ENCODE measurements at regions not wholly inside any gene's neighbourhood (a gene's known extent, or its start where the extent isn't known, plus 50 kb on each side); places are given as distances from the start of the nearest gene placed in this dataset.

DNA sequence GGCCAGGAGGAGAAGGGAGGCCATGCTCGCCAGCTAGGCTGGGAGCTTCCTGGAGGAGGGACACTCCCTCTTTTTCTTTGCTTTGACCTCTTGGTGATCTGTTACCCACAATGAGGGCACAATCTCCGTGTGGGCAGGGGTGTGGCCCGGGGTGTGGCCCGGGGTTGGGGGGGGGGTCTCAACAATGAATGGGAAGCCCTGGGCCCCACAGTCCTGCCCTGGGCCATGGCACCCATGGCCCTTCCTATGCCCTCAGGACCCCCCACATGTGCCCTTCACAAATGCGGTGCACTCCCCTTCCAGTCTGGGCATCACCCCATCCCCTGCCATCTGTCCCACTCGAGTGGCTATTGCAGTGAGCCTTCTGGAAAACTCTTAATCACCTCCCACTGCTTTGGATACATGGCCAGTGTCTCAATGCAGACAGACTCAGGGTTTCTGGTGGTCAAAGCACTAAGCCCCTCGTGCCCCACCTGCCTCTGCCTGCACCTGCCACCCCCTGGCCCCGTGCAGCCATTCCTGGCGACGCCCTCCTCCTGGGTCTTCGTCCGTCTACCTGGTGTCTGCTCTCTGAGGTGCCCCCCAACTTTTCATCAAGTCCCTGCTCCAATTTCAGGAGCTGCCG lies 611.3 kb downstream of the TBC1D22A start:
- no peak for DNase-seq

DNA sequence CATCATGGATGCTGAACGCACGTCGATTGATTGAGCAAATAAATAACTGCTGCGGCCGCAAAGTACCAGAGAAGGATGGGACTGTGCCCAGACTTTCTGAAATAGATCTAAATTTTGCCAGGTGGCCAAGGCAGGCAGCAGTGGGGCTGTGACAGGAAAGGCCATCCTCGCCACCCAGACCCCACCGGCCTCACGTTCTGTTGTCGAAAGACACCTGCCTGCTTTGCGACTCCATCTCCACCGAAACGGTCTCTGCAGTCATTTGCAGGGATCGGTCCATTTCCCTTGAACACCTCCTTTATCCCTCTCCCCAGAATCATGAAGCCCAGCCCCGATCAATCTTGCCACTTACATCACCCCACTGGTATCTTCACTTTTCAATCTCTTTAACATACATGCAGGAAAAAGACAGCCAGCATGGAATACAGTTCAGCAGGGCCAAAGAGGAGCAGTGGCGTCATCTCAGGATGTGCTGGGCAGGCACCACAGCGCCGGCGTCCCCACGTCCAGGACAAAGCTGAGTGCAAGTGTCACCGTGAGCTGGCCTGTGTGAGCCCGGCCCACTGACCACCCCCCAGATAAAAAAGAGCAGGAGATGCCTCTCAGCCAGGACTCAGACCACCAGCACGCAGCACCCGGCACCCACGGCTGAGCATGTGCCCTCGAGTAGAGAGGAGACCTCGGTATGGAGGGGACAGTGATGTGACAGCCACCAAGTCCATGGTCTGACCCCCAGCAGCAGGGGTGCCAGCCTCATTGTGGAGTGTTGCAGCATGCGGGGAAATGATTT lies 610.3 kb downstream of the TBC1D22A start:
- no peak for DNase-seq

- no peak for DNase-seq
Observed at GRCh38 chr22:47372111-47372581, 609.7 kb downstream of the TBC1D22A start.

GRCh38 chr22:47371263-47372090 lies 609.0 kb downstream of the TBC1D22A start:
- DNase-seq = no peak

DNA sequence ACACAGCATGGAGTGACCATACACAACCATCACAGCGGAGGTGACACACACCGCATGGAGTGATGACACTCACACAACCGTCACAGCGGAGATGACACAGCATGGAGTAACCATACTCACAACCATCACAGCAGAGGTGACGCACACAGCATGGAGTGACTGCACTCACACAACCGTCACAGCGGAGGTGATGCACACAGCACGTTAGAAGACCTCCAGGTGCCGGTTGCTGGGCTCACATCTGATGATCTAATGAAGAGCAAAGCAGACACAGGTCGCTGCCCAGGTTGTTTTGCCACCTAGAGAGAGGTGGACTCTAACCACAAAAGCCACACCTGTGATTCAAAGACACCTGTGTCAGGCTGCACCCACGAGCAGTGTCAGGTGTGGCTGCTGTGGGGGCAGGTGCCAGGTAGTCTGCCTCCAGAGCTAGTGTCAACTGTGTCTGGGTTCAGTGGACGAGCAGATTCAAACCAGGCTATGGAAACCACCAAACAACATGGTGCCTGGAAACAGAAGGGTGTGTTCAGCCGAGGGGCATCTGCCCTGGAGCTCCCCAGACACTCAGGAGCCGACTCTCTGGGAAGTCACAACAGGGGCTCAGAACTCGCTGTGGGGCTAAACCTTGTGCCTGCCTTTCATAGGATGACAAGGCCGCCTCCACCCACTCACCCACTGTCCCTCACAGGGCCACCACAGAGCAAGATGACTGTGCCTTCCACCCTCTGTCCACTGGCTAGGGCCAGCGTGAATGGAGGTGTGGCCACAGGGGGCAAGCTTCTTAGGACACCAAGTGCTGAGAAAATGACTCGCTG lies 608.2 kb downstream of the TBC1D22A start:
- no peak for DNase-seq

DNA sequence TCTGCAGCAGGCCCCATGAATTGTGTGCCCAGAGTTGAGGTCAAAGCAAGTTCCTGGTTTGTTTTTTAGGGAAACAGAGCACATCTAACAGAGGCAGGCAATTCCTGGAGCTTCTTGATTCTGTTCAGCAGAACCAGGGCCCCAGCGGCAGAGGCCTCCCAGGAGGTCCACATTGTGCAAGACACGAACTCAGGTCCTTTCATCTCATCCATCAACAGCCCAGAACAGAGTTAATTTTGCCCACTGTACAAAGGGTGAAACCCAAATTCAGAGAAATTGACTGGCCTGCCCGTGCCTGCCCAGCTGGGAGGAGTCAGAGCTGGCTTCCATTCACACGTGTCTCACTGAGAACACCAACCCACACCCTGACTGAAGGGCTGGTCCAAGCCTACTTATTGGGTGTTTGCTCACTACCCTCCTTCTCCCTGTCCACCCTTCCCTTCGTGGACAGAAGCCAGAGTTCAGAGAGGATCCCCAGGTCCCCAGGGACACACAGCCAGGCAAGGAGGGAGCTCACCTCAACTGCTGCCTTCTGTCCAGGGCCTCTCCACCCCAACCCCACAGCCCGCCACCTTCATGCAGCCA lies 607.1 kb downstream of the TBC1D22A start:
- no peak for DNase-seq

- no peak for DNase-seq
Observed at GRCh38 chr22:47369020-47369419, 606.6 kb downstream of the TBC1D22A start.

GRCh38 chr22:47367993-47368945 lies 605.8 kb downstream of the TBC1D22A start:
- no peak for DNase-seq

GRCh38 chr22:47367107-47367690 lies 604.7 kb downstream of the TBC1D22A start:
- DNase-seq = no peak

GRCh38 chr22:47366026-47366767 lies 603.7 kb downstream of the TBC1D22A start:
- no peak for DNase-seq

DNA sequence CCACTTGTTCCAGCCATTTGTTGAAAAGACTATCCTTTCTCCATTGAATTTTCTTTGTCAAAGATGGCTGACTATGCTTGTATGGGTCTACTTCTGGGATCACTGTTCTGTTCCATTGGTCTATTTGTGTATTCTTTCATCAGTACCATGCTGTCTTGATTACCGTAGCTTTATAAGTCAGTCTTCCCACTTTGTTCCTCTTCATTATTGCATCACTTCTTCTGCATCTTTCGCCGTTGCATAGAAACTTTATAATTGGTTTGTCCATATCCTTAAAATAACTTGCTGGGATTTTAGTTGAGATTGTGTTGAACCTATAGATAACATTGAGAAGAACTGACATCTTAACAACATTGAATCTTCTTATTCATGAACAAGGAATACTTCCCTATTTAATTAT lies 598.8 kb downstream of the TBC1D22A start:
- DNase-seq = no peak

DNA sequence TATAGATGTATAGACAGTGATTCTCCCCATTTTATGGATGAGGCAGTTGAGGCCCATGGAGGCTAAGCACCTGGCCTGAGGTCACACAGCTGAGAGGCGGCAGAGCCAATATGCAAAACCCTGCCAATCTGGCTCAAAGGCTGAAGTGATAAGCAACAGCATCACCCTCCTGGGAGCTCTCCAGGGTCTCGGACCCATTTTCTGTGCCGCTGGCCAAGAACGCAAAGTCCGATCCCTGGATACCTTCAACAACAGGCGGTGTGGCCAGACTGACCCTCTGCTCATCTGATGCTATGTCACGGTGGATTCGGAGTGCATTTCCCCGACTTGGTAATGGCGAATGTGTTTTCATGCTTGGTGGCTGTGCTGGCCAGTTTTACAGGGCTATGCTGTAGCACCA lies 595.0 kb downstream of the TBC1D22A start:
- DNase-seq = no peak

DNA sequence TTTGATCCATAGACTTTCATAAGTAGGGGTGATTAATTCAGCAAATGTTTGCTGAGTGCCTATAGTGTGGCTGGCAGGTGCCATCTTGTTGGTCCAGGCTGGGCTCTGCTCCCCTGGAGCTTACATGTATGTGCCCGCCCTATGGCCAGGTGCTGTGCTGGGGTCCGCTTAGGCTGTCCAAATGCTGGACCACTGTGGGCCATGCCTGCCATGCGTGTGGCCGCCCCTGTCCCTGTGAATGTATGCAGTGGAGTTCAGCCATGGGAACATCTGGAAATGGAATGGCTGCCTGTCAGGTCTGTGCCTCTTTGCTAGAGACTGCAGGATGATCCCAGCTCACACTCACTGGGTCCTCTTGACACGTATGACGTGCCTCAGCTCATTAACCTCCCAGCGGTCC lies 594.6 kb downstream of the TBC1D22A start:
- no peak for DNase-seq

DNA sequence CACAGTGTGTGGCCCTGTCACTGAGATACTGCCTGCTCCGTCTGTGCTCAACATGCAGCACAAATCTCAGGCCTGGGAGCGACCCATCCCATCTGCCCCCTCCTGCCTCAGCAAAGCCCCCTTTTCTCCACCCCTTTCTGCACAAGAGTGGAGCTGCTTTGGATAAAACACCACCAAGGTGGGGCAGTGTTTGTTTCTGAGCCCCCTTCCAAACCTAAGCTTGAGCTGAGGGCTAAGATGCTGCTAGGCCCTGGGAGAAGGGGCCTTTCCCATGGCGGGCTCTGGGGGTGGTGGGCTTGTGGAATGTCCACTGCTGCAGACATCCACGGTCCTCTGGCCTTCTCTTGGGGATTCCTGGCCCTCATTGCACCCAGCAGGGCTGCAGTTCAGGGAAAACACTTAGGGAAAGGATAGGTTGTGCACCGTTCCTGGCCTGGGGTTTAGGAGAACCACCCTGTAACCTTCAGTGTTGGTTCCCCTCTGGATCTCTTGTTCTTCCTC lies 594.1 kb downstream of the TBC1D22A start:
- DNase-seq = no peak

- DNase-seq = no peak
Observed at GRCh38 chr22:47355776-47356510, 593.5 kb downstream of the TBC1D22A start.

DNA sequence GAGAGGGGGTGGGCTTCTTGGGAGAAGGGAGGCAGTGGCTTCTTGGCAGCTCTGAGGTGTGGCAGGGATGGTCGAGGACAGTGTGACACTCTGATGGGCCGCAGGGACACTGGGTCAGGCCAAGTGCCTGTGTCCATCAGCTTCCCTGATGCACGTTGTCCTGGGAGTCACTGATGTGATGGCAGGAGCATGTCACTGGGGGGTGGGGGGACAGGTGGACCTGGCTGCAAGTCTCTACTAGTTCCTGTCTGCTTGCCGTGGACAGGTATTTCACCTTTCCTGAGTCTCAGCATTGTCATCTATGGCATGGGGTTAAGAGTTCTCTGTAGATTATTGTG lies 592.9 kb downstream of the TBC1D22A start:
- no peak for DNase-seq

DNA sequence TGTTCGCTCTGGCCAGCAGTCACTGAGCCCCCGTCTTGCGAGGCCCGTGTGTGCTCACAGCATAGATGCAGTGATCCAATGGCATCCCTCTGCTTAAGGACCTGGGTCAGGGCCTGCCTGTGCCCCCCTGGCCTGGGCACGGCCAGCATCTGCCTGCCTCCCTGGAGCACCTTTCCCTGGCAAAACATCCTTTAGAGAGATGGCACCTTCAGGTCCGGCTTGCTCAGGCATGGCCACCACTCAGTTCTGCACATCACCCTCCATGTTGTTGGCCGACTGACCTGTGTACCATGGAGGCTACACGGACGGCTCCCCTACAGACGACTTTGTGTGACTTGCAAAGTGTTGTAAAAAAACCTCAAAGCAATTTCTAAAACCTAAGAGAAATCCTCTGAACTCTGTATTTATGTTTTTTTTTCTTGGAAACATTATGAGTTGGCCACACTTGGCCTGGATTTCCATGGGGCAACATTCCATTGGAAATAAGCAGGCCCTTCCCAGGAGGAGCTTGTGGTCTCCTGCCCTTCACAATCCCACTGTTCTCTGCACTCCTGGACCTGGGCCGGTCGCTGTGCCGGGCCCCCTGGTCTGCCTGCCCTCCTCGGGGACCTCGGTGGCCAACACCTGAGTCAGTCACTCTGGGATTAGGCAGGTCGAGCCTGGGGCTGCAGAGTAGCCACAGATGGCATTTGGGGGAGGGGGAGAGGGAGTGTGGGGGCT lies 592.4 kb downstream of the TBC1D22A start:
- no peak for DNase-seq

DNA sequence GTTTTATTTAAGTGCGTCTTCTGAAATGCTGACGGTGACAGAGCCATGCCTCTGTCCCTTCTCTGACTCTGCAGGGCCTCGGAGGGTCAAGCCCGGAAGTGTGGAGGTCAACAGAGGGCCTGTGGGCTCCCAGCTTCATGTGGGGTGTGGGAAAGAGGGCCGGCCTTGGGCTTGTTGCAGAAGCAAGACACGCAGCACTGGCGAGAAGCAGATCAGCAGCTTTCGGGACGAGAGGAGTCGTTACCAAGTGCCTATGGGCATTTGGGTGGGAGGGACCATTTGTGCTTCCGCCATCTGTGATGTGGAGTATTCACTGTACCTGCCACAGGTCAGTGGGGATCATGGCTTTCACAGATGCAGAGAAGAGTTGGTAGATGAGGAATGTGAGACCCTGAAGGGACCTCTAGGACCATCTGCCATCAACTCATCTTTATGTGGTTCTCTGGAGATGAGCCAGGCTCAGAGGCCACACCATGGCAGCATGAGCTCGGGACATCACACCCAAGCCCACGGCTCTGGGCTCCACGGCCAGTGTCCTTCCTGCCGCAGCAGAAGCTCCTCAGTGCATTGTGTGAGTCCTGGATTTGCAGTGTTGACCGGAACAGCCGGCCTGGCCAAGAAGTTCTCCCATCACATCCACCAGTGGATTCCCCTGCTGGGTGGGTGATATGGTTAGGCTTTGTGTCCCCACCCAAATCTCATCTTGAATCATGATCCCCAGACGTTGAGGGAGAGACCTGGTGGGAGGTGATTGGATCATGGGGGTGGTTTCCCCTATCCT lies 590.7 kb downstream of the TBC1D22A start:
- DNase-seq = no peak

Data from SW 1271 (cell line).